Endodermal cell (in vitro differentiated cells): ENCODE measurements at regions not wholly inside any gene's neighbourhood (a gene's known extent, or its start where the extent isn't known, plus 50 kb on each side); places are given as distances from the start of the nearest gene placed in this dataset.
"Not testable (repeated sequence)": the region's sequence is repeated elsewhere in the genome, so short reads cannot be mapped to it uniquely, and the experiment has no call there.

ENCODE experiments used
- DNase-seq: peaks from one replicate; pipeline ENCODE4 v3.0.0-alpha.2; 2017
- H3K27ac ChIP-seq: 2 replicates; pipeline ENCODE4 v1.5.1; 2013; ENCODE audit warnings: mild to moderate bottlenecking, low read depth, low read length, moderate library complexity
- H3K27me3 ChIP-seq: 2 replicates; pipeline ENCODE4 v1.6.1; 2013; ENCODE audit warnings: mild to moderate bottlenecking, low read length, moderate library complexity; ENCODE audit not compliant: insufficient read depth, control insufficient read depth, poor library complexity, severe bottlenecking
- H3K36me3 ChIP-seq: 2 replicates; pipeline ENCODE4 v1.7.0; 2013; ENCODE audit warnings: mild to moderate bottlenecking, low read length, moderate library complexity; ENCODE audit not compliant: control insufficient read depth, insufficient read depth
- H3K4me1 ChIP-seq: one replicate; pipeline ENCODE4 v1.7.0; 2013; ENCODE audit warnings: low read length; ENCODE audit not compliant: control insufficient read depth, insufficient read depth
- H3K4me3 ChIP-seq: 2 replicates; pipeline ENCODE4 v1.5.1; 2013; ENCODE audit warnings: mild to moderate bottlenecking, low read length, moderate library complexity
- H3K9ac ChIP-seq: 2 replicates; pipeline ENCODE4 v1.6.1; 2013; ENCODE audit warnings: mild to moderate bottlenecking, low read length, moderate library complexity; ENCODE audit not compliant: poor library complexity, severe bottlenecking; ENCODE audit errors: extremely low read depth
- H3K9me3 ChIP-seq: 2 replicates; pipeline ENCODE4 v1.6.1; 2013; ENCODE audit warnings: mild to moderate bottlenecking, low read length, moderate library complexity; ENCODE audit not compliant: control insufficient read depth
- H3K27ac Mint-ChIP-seq: 2 replicates; pipeline ENCODE4 v1.8.0; 2020; ENCODE audit warnings: mixed read lengths
- H3K27me3 Mint-ChIP-seq: 2 replicates; pipeline ENCODE4 v1.8.0; 2021; ENCODE audit warnings: mild to moderate bottlenecking, mixed read lengths; ENCODE audit not compliant: insufficient read depth
- H3K36me3 Mint-ChIP-seq: 2 replicates; pipeline ENCODE4 v1.8.0; 2020; ENCODE audit warnings: low read depth, mixed read lengths
- H3K4me1 Mint-ChIP-seq: 2 replicates; pipeline ENCODE4 v1.8.0; 2020; ENCODE audit warnings: mixed read lengths
- H3K4me3 Mint-ChIP-seq: 2 replicates; pipeline ENCODE4 v1.8.0; 2020; ENCODE audit warnings: mild to moderate bottlenecking, moderate library complexity, mixed read lengths
- H3K9me3 Mint-ChIP-seq: 2 replicates; pipeline ENCODE4 v1.8.0; 2020; ENCODE audit warnings: mild to moderate bottlenecking, mixed read lengths
- WGBS, 2 experiments: methylation state at CpG; one replicate each; pipeline versions ENCODE4 v1.1.5 to v1.1.7; 2013; ENCODE audit warnings: missing lambda C conversion rate in 2 of 2, mixed read lengths in 1 of 2; ENCODE audit not compliant: insufficient coverage in 1 of 2, insufficient read length in 1 of 2; 5-methylcytosine and 5-hydroxymethylcytosine counted together

- H3K9ac ChIP-seq, H3K36me3 ChIP-seq, H3K27ac Mint-ChIP-seq, H3K9me3 ChIP-seq, H3K9me3 Mint-ChIP-seq, H3K27me3 Mint-ChIP-seq, H3K27ac ChIP-seq, H3K4me1 ChIP-seq, H3K4me3 ChIP-seq, DNase-seq, H3K4me3 Mint-ChIP-seq, H3K27me3 ChIP-seq, H3K36me3 Mint-ChIP-seq, H3K4me1 Mint-ChIP-seq: not testable (repeated sequence)
- WGBS, 2 experiments = 67% methylated on average over 1 of the region's 2 CpGs; no CpG with 5 or more reads in 1 of the 2 experiments
Observed at GRCh38 chr12:9474197-9474596, 133.5 kb downstream of the KLRB1 start.

GRCh38 chr12:9473638-9474037 is 134.1 kb downstream of the KLRB1 start:
- H3K9me3 Mint-ChIP-seq, H3K4me3 ChIP-seq, H3K9ac ChIP-seq, H3K4me1 ChIP-seq, H3K4me1 Mint-ChIP-seq, H3K4me3 Mint-ChIP-seq, H3K36me3 ChIP-seq, H3K27me3 Mint-ChIP-seq, H3K9me3 ChIP-seq, H3K27ac ChIP-seq, H3K27me3 ChIP-seq, DNase-seq, H3K27ac Mint-ChIP-seq, H3K36me3 Mint-ChIP-seq: not testable (repeated sequence)
- 88% methylated on average over 1 of the region's 1 CpG; no CpG with 5 or more reads in 1 of the 2 experiments for WGBS, 2 experiments

- H3K27ac Mint-ChIP-seq, H3K9me3 Mint-ChIP-seq: not testable (repeated sequence)
Observed at GRCh38 chr12:9471501-9471900, 136.2 kb downstream of the KLRB1 start.

GRCh38 chr12:9470367-9470766 is 137.3 kb downstream of the KLRB1 start:
- H3K27me3 ChIP-seq, H3K4me1 Mint-ChIP-seq, H3K4me3 Mint-ChIP-seq, H3K4me3 ChIP-seq, H3K4me1 ChIP-seq, H3K36me3 Mint-ChIP-seq, H3K36me3 ChIP-seq, H3K27ac ChIP-seq, H3K27ac Mint-ChIP-seq, H3K9ac ChIP-seq, H3K27me3 Mint-ChIP-seq, H3K9me3 ChIP-seq, H3K9me3 Mint-ChIP-seq, DNase-seq: not testable (repeated sequence)
- WGBS, 2 experiments = 89 to 100% methylated on average over 1 of the region's 1 CpG

More at GRCh38 chr12:9471501-9471900, 136.2 kb downstream of the KLRB1 start:
- H3K27ac ChIP-seq, H3K4me1 ChIP-seq, H3K27me3 ChIP-seq, DNase-seq, H3K36me3 Mint-ChIP-seq, H3K4me3 ChIP-seq, H3K4me1 Mint-ChIP-seq, H3K9ac ChIP-seq, H3K4me3 Mint-ChIP-seq, H3K36me3 ChIP-seq, H3K9me3 ChIP-seq, H3K27me3 Mint-ChIP-seq: not testable (repeated sequence)
- 91 to 95% methylated on average over 3 to 8 of the region's 8 CpGs for WGBS, 2 experiments

- not testable (repeated sequence) for H3K4me1 Mint-ChIP-seq, H3K36me3 ChIP-seq, H3K9me3 ChIP-seq, H3K27me3 Mint-ChIP-seq, H3K4me3 ChIP-seq, H3K4me1 ChIP-seq, H3K27ac ChIP-seq, H3K9ac ChIP-seq, H3K9me3 Mint-ChIP-seq, H3K27ac Mint-ChIP-seq, H3K36me3 Mint-ChIP-seq, H3K4me3 Mint-ChIP-seq, DNase-seq, H3K27me3 ChIP-seq
- 100% methylated on average over 1 of the region's 1 CpG; no CpG with 5 or more reads in 1 of the 2 experiments for WGBS, 2 experiments
Observed at GRCh38 chr12:9469956-9470355, 137.8 kb downstream of the KLRB1 start.

GRCh38 chr12:9469463-9469862 is 138.3 kb downstream of the KLRB1 start:
- H3K36me3 Mint-ChIP-seq, H3K4me3 ChIP-seq, H3K4me3 Mint-ChIP-seq, H3K9me3 ChIP-seq, H3K27ac ChIP-seq, H3K27me3 Mint-ChIP-seq, DNase-seq, H3K27ac Mint-ChIP-seq, H3K4me1 Mint-ChIP-seq, H3K9ac ChIP-seq, H3K36me3 ChIP-seq, H3K9me3 Mint-ChIP-seq, H3K4me1 ChIP-seq, H3K27me3 ChIP-seq: not testable (repeated sequence)
- WGBS, 2 experiments = 97% methylated on average over 2 of the region's 2 CpGs; no CpG with 5 or more reads in 1 of the 2 experiments
